Calu3 (cell line): ENCODE measurements at regions not wholly inside any gene's neighbourhood (a gene's known extent, or its start where the extent isn't known, plus 50 kb on each side); places are given as distances from the start of the nearest gene placed in this dataset.

Experiments used
- BruUV-seq: library from RNA; stranded (reverse); fragments of 400-500 nt; replicated peaks from 2 replicates; lab custom pipeline; 2021; lab: Mats Ljungman, UMichigan
- CTCF ChIA-PET: fragments of 300-600 bp; sonication (Branson Sonifier 250); formaldehyde crosslinking; loops from one replicate; lab custom pipeline; 2022; ENCODE audit warnings: antibody characterized with exemption; lab: Charles Lee
- DNase-seq: peaks from one replicate; pipeline ENCODE4 v3.0.0; 2022
- H3K27ac Mint-ChIP-seq: one replicate; pipeline ENCODE4 v1.8.0; 2022; ENCODE audit warnings: mixed read lengths; ENCODE audit not compliant: unreplicated experiment
- H3K27me3 Mint-ChIP-seq: one replicate; pipeline ENCODE4 v1.8.0; 2022; ENCODE audit warnings: mixed read lengths; ENCODE audit not compliant: unreplicated experiment
- H3K36me3 Mint-ChIP-seq: one replicate; pipeline ENCODE4 v1.8.0; 2022; ENCODE audit warnings: mild to moderate bottlenecking, moderate library complexity, mixed read lengths; ENCODE audit not compliant: insufficient read depth, unreplicated experiment
- H3K4me1 Mint-ChIP-seq: one replicate; pipeline ENCODE4 v1.8.0; 2022; ENCODE audit warnings: mild to moderate bottlenecking, low read depth, mixed read lengths; ENCODE audit not compliant: unreplicated experiment
- H3K4me3 Mint-ChIP-seq: one replicate; pipeline ENCODE4 v1.8.0; 2022; ENCODE audit warnings: mild to moderate bottlenecking, low read depth, moderate library complexity, mixed read lengths; ENCODE audit not compliant: unreplicated experiment
- H3K9me3 Mint-ChIP-seq: one replicate; pipeline ENCODE4 v1.8.0; 2022; ENCODE audit warnings: low read depth, mixed read lengths; ENCODE audit not compliant: unreplicated experiment
- intact Hi-C: fragments of 100-400 bp; cut with micrococcal nuclease; formaldehyde crosslinking; loops from one replicate; pipeline ENCODE4 v1.10.0; 2022; ENCODE audit not compliant: unreplicated experiment
- TF ChIP-seq, protein P1 (sequence below): fragments of 200-600 bp; IDR thresholded peaks from one replicate; pipeline ENCODE4 v1.8.0; 2022; ENCODE audit warnings: antibody characterized with exemption; ENCODE audit not compliant: unreplicated experiment

DNA sequence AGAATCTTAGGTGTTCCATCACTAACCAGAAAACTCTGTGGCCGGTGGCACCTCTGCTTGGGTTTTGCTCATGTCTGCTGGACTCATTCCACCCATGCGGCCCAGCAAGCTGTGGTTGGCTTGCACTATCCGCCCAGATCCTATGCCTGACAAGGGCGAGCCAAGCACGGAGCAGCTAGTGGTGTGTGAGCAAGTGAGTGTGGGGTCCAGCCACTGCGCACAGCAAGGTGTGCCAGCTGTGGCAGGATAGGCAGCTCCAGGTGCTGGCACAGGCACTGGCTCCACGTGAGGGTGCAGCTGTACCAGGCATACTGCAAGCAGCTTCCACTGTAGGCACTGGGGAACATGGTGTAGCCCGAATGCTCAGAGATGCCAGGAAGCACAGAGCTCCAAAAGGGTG, 813.7 kb upstream of the CNTN5 start:
- H3K27ac Mint-ChIP-seq: no peak overlapping the region
- DNase-seq: no peak
- no peaks in the 10 kb centered on the region for H3K27me3 Mint-ChIP-seq
- no peaks in the 10 kb centered on the region for H3K36me3 Mint-ChIP-seq
- H3K4me1 Mint-ChIP-seq: no peaks in the 10 kb centered on the region
- CTCF ChIA-PET: no interaction called here
- BruUV-seq: no TSS peak
- TF ChIP-seq, protein P1, sequence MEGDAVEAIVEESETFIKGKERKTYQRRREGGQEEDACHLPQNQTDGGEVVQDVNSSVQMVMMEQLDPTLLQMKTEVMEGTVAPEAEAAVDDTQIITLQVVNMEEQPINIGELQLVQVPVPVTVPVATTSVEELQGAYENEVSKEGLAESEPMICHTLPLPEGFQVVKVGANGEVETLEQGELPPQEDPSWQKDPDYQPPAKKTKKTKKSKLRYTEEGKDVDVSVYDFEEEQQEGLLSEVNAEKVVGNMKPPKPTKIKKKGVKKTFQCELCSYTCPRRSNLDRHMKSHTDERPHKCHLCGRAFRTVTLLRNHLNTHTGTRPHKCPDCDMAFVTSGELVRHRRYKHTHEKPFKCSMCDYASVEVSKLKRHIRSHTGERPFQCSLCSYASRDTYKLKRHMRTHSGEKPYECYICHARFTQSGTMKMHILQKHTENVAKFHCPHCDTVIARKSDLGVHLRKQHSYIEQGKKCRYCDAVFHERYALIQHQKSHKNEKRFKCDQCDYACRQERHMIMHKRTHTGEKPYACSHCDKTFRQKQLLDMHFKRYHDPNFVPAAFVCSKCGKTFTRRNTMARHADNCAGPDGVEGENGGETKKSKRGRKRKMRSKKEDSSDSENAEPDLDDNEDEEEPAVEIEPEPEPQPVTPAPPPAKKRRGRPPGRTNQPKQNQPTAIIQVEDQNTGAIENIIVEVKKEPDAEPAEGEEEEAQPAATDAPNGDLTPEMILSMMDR: no peak
- no peak overlapping the region for H3K4me3 Mint-ChIP-seq
- intact Hi-C loops: no loop called here
- H3K9me3 Mint-ChIP-seq: peaks cover 8% of the 10 kb centered on the region

DNA sequence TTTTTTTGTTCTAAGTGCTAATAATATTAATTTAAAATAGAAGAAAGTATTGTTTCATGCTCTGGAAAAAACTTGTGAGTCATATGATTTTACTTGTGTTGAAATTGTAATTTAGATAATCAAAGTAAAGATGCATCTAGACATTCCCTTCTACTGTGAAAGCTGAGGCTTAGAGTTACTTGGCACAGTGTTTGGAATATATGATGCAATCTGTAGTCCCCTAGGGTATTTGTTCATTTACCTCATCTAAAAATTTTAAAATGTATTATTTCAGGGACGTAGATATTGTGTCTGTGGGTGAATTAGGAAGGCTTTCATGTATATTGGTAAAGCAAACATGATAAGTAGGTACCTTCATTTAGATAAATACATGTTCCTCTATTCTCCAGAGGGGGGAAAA, 793.5 kb upstream of the CNTN5 start:
- no TSS peak for BruUV-seq
- H3K27ac Mint-ChIP-seq: no peak overlapping the region
- CTCF ChIA-PET: no interaction called here
- H3K4me1 Mint-ChIP-seq: no peaks in the 10 kb centered on the region
- H3K9me3 Mint-ChIP-seq: peaks cover 6% of the 10 kb centered on the region
- H3K36me3 Mint-ChIP-seq: no peaks in the 10 kb centered on the region
- no peaks in the 10 kb centered on the region for H3K27me3 Mint-ChIP-seq
- no peak overlapping the region for H3K4me3 Mint-ChIP-seq
- DNase-seq: no peak
- intact Hi-C loops: no loop called here
- TF ChIP-seq, protein P1: no peak

DNA sequence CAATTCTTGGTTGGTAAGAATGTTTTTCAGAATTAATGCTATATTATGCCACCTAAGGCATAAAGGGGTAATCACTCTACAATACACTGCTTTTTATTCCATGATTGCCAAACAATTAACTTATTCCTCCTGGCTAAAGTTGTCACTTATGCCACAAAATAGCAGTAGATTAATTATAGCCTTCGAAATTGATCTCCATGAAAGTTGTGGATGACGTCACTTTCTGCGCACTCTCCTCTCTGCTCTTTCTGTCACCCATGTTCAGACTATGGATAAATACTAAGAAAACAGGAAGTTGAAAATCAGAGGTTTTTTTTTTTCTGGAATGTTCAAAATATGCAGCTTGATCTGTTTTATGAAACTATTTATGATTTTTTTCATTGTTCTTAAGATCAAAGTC, 790.1 kb upstream of the CNTN5 start:
- H3K27me3 Mint-ChIP-seq: no peaks in the 10 kb centered on the region
- intact Hi-C loops: no loop called here
- no peaks in the 10 kb centered on the region for H3K4me1 Mint-ChIP-seq
- no peak for DNase-seq
- H3K9me3 Mint-ChIP-seq: peaks cover 6% of the 10 kb centered on the region
- no peaks in the 10 kb centered on the region for H3K36me3 Mint-ChIP-seq
- H3K4me3 Mint-ChIP-seq: no peak overlapping the region
- TF ChIP-seq, protein P1: no peak
- no TSS peak for BruUV-seq
- CTCF ChIA-PET: no interaction called here
- no peak overlapping the region for H3K27ac Mint-ChIP-seq

DNA sequence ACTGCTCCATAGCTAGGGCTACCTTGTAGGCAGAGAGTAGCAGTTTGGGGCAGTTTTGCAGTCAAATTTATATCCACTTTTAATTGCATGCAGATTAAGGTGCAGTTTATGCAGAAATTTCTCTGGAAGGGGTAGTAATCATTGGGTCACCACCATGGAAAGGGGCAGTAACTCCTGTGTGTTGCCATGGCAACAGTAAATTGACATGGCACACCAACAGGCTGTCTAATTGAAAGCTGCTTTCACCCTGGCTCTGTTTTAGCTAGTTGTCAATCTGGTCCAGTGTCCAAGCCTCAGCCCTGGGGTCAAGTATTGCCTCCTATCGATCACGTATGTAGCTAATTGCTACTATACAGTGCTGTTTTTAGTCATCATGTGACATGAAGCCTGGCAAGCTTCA, 786.1 kb upstream of the CNTN5 start:
- peaks cover 6% of the 10 kb centered on the region for H3K9me3 Mint-ChIP-seq
- no peaks in the 10 kb centered on the region for H3K36me3 Mint-ChIP-seq
- H3K4me1 Mint-ChIP-seq: no peaks in the 10 kb centered on the region
- H3K27ac Mint-ChIP-seq: no peak overlapping the region
- no peaks in the 10 kb centered on the region for H3K27me3 Mint-ChIP-seq
- H3K4me3 Mint-ChIP-seq: no peak overlapping the region
- TF ChIP-seq, protein P1: no peak
- no TSS peak for BruUV-seq
- intact Hi-C loops: no loop called here
- CTCF ChIA-PET: no interaction called here
- DNase-seq: no peak

DNA sequence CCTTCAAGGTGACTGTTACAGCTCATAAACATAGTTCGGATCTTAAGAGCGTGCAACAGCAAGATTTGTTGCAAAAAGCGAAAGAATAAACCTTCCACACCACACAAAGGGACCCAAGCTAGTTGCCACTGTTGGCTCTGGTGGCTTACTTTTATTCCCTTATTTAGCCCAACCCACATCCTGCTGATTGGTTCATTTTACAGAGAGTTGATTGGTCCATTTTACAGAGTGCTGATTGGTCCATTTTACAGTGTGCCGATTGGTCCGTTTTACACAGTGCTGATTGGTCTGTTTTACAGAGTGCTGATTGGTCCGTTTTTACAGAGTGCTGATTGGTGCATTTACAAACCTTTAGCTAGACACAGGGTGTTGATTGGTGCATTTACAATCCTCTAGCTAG, 776.9 kb upstream of the CNTN5 start:
- no TSS peak for BruUV-seq
- CTCF ChIA-PET: no interaction called here
- no peak for DNase-seq
- no peak overlapping the region for H3K4me3 Mint-ChIP-seq
- H3K4me1 Mint-ChIP-seq: no peaks in the 10 kb centered on the region
- no peak overlapping the region for H3K27ac Mint-ChIP-seq
- no peaks in the 10 kb centered on the region for H3K36me3 Mint-ChIP-seq
- TF ChIP-seq, protein P1: no peak
- peaks cover 10% of the 10 kb centered on the region for H3K9me3 Mint-ChIP-seq
- intact Hi-C loops: no loop called here
- H3K27me3 Mint-ChIP-seq: no peaks in the 10 kb centered on the region
